ENCODE measurements at regions not wholly inside any gene's neighbourhood (a gene's known extent, or its start where the extent isn't known, plus 50 kb on each side); places are given as distances from the start of the nearest gene placed in this dataset.

DNA sequence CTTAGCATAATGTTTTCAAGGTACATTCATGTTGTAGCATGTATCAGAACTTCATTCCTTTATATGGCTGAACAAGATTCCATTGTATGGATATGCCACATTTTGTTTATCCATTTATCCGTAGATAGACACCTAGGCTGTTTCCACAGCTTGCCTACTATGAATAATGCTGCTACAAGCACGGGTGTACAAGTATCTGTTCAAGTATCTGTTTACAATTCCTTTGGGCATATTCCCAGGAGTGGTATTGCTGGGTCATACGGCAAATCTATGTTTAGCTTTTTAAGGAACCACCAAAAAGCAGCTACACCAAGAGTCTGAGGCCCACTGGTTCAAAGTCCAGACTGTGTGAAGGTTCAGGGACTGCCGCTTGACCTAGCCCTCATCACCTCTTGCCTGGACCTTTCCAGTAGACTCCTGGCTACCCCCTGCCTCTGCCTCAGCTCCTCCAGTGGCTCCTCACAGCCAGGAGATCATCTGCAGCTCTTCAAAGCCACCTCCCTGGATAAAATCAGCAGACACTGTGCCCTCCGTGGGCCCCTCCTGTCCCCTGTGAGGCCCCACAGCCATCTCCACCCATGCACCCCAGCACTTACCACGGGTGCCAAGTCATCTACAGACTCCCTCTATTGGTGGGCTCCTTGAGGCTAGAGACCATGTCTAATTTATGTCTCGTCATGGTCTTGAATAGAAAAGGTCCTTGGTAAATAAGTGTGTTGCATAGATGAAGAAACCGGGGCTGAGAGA is 160.3 kb downstream of the MN1 start:
- no peak overlapping the region for H3K4me2 ChIP-seq (ENCODE audit: control insufficient read depth, extremely low read depth, insufficient read depth, low read depth, low read length)
- H2AFZ ChIP-seq (ENCODE audit: control insufficient read depth, low read length) = peak overlapping the region; percentile 28
- peaks cover 10% of the 10 kb centered on the region for H3K4me1 ChIP-seq (ENCODE audit: control insufficient read depth, extremely low read depth, insufficient read depth, low read length)
- no peaks in the 10 kb centered on the region for H3K27me3 ChIP-seq (ENCODE audit: control insufficient read depth, extremely low read depth, insufficient read depth, low read length)
- H3K36me3 ChIP-seq (ENCODE audit: control insufficient read depth in 2 of 2, extremely low read depth in 1 of 2, insufficient read depth in 2 of 2, low read length in 2 of 2) = no peaks in the 10 kb centered on the region
- H3K4me3 ChIP-seq (ENCODE audit: control insufficient read depth in 2 of 3, extremely low read depth in 1 of 3, insufficient read depth in 2 of 3, low read depth in 1 of 3, low read length in 3 of 3) = no peak overlapping the region
- H3K9ac ChIP-seq (ENCODE audit: control insufficient read depth, extremely low read depth, insufficient read depth, low read length) = peak overlapping the region; percentile 35
- FAIRE-seq = peak; percentile 79
- H3K27ac ChIP-seq (ENCODE audit: control insufficient read depth, insufficient read depth, low read length) = peak overlapping the region; percentile 63
- no peaks in the 10 kb centered on the region for H4K20me1 ChIP-seq (ENCODE audit: control insufficient read depth, extremely low read depth, insufficient read depth, low read length)
- no peaks in the 10 kb centered on the region for H3K79me2 ChIP-seq (ENCODE audit: control insufficient read depth, insufficient read depth, low read length)
- H3K9me1 ChIP-seq (ENCODE audit: control insufficient read depth, extremely low read depth, insufficient read depth, low read length) = no peaks in the 10 kb centered on the region
- no peaks in the 10 kb centered on the region for H3K9me3 ChIP-seq (ENCODE audit: control insufficient read depth, low read depth, low read length)
- dilution Hi-C loops (cut with MboI; ENCODE audit: extremely low pct_ligation_motif_present, low sequenced_read_pairs) = no loop called here
- DNase-seq (ENCODE audit: low read depth, low spot score) = no peak
- no peak for TF ChIP-seq EZH2 (IDR thresholded peaks at IDR 0.05; ENCODE audit: low read length)
- TF ChIP-seq, protein P1, sequence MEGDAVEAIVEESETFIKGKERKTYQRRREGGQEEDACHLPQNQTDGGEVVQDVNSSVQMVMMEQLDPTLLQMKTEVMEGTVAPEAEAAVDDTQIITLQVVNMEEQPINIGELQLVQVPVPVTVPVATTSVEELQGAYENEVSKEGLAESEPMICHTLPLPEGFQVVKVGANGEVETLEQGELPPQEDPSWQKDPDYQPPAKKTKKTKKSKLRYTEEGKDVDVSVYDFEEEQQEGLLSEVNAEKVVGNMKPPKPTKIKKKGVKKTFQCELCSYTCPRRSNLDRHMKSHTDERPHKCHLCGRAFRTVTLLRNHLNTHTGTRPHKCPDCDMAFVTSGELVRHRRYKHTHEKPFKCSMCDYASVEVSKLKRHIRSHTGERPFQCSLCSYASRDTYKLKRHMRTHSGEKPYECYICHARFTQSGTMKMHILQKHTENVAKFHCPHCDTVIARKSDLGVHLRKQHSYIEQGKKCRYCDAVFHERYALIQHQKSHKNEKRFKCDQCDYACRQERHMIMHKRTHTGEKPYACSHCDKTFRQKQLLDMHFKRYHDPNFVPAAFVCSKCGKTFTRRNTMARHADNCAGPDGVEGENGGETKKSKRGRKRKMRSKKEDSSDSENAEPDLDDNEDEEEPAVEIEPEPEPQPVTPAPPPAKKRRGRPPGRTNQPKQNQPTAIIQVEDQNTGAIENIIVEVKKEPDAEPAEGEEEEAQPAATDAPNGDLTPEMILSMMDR (optimal IDR thresholded peaks at IDR 0.05 in 1 of 3, IDR thresholded peaks at IDR 0.05 in 1 of 3, conservative IDR thresholded peaks at IDR 0.05 in 1 of 3; ENCODE audit: extremely low read depth in 1 of 3, insufficient read depth in 2 of 3, low read length in 3 of 3) = no peak

DNA sequence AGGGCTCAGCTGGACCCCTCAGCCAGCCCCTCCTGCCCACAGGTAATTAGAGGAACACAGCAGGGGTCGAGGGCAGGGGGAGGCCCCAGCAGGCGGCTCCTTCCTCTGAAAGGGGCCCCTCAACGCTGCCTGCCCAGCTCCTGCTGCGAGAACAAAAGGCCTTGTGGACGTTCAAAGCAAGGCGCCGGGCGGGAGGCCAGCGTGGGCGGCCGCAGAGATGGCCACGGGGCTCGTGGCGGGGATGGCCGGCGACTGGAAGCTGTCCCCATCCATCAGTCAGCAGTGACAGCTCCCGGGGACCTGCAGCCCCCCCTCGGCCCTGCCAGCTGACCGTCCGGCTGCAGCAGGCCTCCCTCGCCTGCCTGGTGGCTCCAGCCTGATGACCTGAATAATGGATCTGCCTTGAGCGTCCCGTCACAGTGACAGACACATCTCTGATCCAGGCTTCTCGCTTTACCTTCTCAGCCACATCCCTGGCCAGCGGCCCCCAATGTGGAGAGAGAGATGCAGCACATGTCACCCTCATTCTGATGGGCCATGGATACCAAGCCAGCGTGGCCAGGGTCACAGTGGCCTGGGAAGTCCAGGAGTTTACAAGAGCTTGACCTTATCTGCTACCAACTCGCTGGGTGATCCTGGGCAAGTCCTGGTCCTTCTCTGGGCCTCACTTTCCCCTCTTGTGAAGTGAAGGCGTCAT is 159.3 kb downstream of the MN1 start:
- no peak for DNase-seq (ENCODE audit: low read depth, low spot score)
- H3K4me2 ChIP-seq (ENCODE audit: control insufficient read depth, extremely low read depth, insufficient read depth, low read depth, low read length) = no peak overlapping the region
- no peak overlapping the region for H3K9ac ChIP-seq (ENCODE audit: control insufficient read depth, extremely low read depth, insufficient read depth, low read length)
- H3K9me3 ChIP-seq (ENCODE audit: control insufficient read depth, low read depth, low read length) = no peaks in the 10 kb centered on the region
- peaks cover 10% of the 10 kb centered on the region for H3K4me1 ChIP-seq (ENCODE audit: control insufficient read depth, extremely low read depth, insufficient read depth, low read length)
- H3K27me3 ChIP-seq (ENCODE audit: control insufficient read depth, extremely low read depth, insufficient read depth, low read length) = no peaks in the 10 kb centered on the region
- no peaks in the 10 kb centered on the region for H3K9me1 ChIP-seq (ENCODE audit: control insufficient read depth, extremely low read depth, insufficient read depth, low read length)
- TF ChIP-seq, protein P1 (optimal IDR thresholded peaks at IDR 0.05 in 1 of 3, IDR thresholded peaks at IDR 0.05 in 1 of 3, conservative IDR thresholded peaks at IDR 0.05 in 1 of 3; ENCODE audit: extremely low read depth in 1 of 3, insufficient read depth in 2 of 3, low read length in 3 of 3) = no peak
- no peak overlapping the region for H3K27ac ChIP-seq (ENCODE audit: control insufficient read depth, insufficient read depth, low read length)
- H3K36me3 ChIP-seq (ENCODE audit: control insufficient read depth in 2 of 2, extremely low read depth in 1 of 2, insufficient read depth in 2 of 2, low read length in 2 of 2) = no peaks in the 10 kb centered on the region
- H3K4me3 ChIP-seq (ENCODE audit: control insufficient read depth in 2 of 3, extremely low read depth in 1 of 3, insufficient read depth in 2 of 3, low read depth in 1 of 3, low read length in 3 of 3) = no peak overlapping the region
- H2AFZ ChIP-seq (ENCODE audit: control insufficient read depth, low read length) = no peak overlapping the region
- no peaks in the 10 kb centered on the region for H4K20me1 ChIP-seq (ENCODE audit: control insufficient read depth, extremely low read depth, insufficient read depth, low read length)
- dilution Hi-C loops (cut with MboI; ENCODE audit: extremely low pct_ligation_motif_present, low sequenced_read_pairs) = no loop called here
- no peaks in the 10 kb centered on the region for H3K79me2 ChIP-seq (ENCODE audit: control insufficient read depth, insufficient read depth, low read length)
- FAIRE-seq = no peak

Measured in keratinocyte (primary cell).